Jurkat, Clone E6-1 (cell line): ENCODE measurements at regions not wholly inside any gene's neighbourhood (a gene's known extent, or its start where the extent isn't known, plus 50 kb on each side); places are given as distances from the start of the nearest gene placed in this dataset.
"Not testable (repeated sequence)": the region's sequence is repeated elsewhere in the genome, so short reads cannot be mapped to it uniquely, and the experiment has no call there.

ENCODE experiments used
- DNase-seq: peaks from one replicate; pipeline ENCODE4 v3.0.0-alpha.2; 2011; ENCODE audit warnings: low read depth, low spot score
- H3K4me3 ChIP-seq: 2 replicates; pipeline ENCODE4 v1.5.1; 2011; ENCODE audit warnings: mild to moderate bottlenecking, low read length, control low read depth, moderate library complexity

GRCh38 chr9:66278809-66279208 is 541.9 kb downstream of the FOXD4L4 start:
- DNase-seq, H3K4me3 ChIP-seq: not testable (repeated sequence)
